Pancreas (tissue), 10 donors: ENCODE measurements at regions not wholly inside any gene's neighbourhood (a gene's known extent, or its start where the extent isn't known, plus 50 kb on each side); places are given as distances from the start of the nearest gene placed in this dataset.
"Not testable (repeated sequence)": the region's sequence is repeated elsewhere in the genome, so short reads cannot be mapped to it uniquely, and the experiment has no call there.

ENCODE experiments used
- ATAC-seq, 4 donors: fragments of 200-7000 bp; cut with Tn5 transposase; one replicate each; pipeline versions ENCODE4 v1.8.0 to v1.9.1; 2020; ENCODE audit warnings: mild to moderate bottlenecking in 4 of 4, moderate library complexity in 4 of 4
- DNase-seq, 6 donors: peaks; one replicate each; pipeline ENCODE4 v3.0.0-alpha.2; 2020
- FAIRE-seq: peaks from 2 replicates; lab custom pipeline; 2012; peaks lifted over from hg19 to GRCh38; lab: Jason Lieb, UNC
- H3K27ac ChIP-seq, 4 donors: fragments of 200-600 bp; sonication (generic); 1 replicate in 3 of 4; 2 replicates in 1 of 4; pipeline versions ENCODE4 v1.5.0 to v1.8.0; 2020
- H3K27me3 ChIP-seq, 4 donors: fragments of 200-600 bp; one replicate each; pipeline ENCODE4 v1.8.0; 2021
- H3K36me3 ChIP-seq, 3 donors: fragments of 200-600 bp; sonication (generic) in 1 of 3; one replicate each; pipeline versions ENCODE4 v1.5.0 to v1.8.0; 2020 to 2021
- H3K4me1 ChIP-seq, 3 donors: fragments of 200-600 bp; one replicate each; pipeline ENCODE4 v1.8.0; 2021
- H3K4me3 ChIP-seq, 4 donors: fragments of 200-600 bp; sonication (generic) in 2 of 4; one replicate each; pipeline versions ENCODE4 v1.5.0 to v1.8.0; 2020 to 2021
- H3K9me3 ChIP-seq, 4 donors: fragments of 200-600 bp; one replicate each; pipeline ENCODE4 v1.8.0; 2021
- WGBS, 2 donors: extraction: QIAGEN DNeasy Blood & Tissue Kit; methylation state at CpG; one replicate each; pipeline ENCODE4 v1.1.7; 2013; 5-methylcytosine and 5-hydroxymethylcytosine counted together
- intact Hi-C, 3 donors: fragments of 100-400 bp; cut with DNase I; formaldehyde crosslinking; loops; one replicate each; pipeline versions ENCODE4 v1.11.1 to v1.14.2; 2022
- TF ChIP-seq, protein P1 (sequence below), 4 donors: fragments of 200-600 bp; sonication (generic) in 3 of 4; IDR thresholded peaks; one replicate each; pipeline versions ENCODE4 v1.5.0 to v1.8.0; 2021; ENCODE audit warnings: antibody characterized with exemption in 4 of 4
- donor health status: healthy with polysubstance abuse.
- donor health status: DM: no; HTN: no; CAD: no; lungs with moderate emphysema.
- donor health status: DM: no; HTN: no; CAD: no.
- donor health status: control.
- donor health status: control.
- donor health status: Bipolar disorder and iron deficiency.
- donor health status: DM: yes; HTN: yes; CAD: no.
- donor health status: DM: no; HTN: no; CAD: no.
- donor health status: DM: no; HTN: no; CAD: no.
- donor health status: DM: yes; HTN: yes; CAD: no.

DNA sequence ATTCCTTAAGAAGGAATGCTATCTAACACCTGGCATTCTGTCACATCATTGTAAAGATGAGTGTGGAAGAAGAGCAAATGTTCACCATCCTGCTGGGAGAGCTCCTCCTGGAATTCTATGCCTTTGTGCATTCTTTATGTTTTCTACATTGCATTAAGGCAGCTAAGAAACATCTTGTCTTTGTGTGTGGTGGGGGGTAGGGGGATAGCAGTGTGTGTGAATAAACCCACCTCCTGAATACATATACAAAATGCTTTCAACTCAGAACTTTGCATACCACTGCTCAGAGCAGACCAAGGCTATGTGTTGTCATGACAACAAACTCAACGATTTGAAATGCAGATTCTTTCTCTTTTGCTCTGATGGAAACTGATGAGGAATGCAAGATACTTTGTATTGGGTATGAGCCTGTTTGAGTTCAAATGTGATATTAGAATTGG is 193.6 kb upstream of the KAZN start:
- 5% methylated on average over 1 of the region's 1 CpG for WGBS, 2 donors
- Histone ChIP-seq H3K4me3 (no peak overlapping the region), H3K27me3 (no peaks in the 10 kb centered on the region), H3K4me1 (no peaks in the 10 kb centered on the region), H3K9me3 (no peaks in the 10 kb centered on the region), H3K36me3 (no peaks in the 10 kb centered on the region), H3K27ac (no peak overlapping the region)
- no peak for ATAC-seq
- no peak for DNase-seq
- TF ChIP-seq, protein P1, sequence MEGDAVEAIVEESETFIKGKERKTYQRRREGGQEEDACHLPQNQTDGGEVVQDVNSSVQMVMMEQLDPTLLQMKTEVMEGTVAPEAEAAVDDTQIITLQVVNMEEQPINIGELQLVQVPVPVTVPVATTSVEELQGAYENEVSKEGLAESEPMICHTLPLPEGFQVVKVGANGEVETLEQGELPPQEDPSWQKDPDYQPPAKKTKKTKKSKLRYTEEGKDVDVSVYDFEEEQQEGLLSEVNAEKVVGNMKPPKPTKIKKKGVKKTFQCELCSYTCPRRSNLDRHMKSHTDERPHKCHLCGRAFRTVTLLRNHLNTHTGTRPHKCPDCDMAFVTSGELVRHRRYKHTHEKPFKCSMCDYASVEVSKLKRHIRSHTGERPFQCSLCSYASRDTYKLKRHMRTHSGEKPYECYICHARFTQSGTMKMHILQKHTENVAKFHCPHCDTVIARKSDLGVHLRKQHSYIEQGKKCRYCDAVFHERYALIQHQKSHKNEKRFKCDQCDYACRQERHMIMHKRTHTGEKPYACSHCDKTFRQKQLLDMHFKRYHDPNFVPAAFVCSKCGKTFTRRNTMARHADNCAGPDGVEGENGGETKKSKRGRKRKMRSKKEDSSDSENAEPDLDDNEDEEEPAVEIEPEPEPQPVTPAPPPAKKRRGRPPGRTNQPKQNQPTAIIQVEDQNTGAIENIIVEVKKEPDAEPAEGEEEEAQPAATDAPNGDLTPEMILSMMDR (IDR thresholded peaks at IDR 0.05), result no peak
- FAIRE-seq, result no peak
- intact Hi-C loops, result no loop called here

DNA sequence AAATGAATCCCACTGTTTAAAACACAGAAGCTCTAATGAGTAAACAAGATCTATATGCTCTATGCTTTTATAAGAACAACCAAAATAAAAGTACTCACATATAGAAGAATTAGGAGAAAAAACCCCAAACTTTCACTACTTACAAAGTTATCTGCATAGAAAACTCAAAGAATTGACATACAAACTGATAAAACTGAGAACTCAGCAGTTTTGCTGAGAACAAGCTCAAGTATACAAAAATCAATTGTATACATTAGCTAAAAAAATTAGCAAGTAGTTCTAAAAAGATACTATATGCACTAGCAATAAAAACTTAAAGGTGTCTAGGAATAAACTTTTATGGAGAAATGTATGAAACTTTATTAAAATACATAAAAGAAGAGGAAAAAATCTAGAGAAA is 186.2 kb upstream of the KAZN start:
- H3K36me3 ChIP-seq, result no peaks in the 10 kb centered on the region
- no peak overlapping the region for H3K27ac ChIP-seq
- no peak for ATAC-seq
- intact Hi-C loops, result no loop called here
- H3K4me3 ChIP-seq, result no peak overlapping the region
- H3K4me1 ChIP-seq, result no peaks in the 10 kb centered on the region
- no peaks in the 10 kb centered on the region for H3K9me3 ChIP-seq
- no peak for FAIRE-seq
- no peaks in the 10 kb centered on the region for H3K27me3 ChIP-seq
- no peak for DNase-seq
- TF ChIP-seq, protein P1 (IDR thresholded peaks at IDR 0.05), result no peak

DNA sequence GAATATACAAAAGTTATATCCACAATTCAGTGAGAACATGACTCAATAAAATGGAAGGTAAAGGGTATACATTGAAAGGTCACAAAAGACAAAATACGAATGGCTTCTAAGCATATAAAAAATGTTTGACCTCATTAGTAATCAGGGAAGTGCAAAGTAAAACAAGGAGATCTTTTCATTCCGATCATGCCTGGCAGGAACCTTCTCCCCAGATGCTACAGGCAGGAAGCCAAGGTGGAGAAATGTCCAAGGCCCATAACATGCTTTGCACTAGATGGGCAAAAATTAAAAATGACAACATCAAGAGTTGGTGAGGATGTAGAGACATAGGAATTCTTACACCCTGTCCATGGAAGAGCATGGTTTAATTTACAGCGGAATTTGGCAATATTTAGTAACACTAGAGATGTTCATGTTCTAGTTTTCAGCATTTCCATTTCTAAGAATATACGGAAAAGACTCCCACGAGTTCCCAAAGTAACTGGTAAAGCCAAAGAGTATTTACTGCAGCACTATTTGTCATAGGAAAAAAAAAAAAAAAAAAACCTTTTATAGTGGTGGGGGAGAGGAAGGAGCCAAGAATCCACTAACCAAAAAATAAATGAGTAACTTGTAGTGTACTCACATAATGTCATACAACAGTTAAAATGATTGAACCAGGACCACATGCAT is 184.5 kb upstream of the KAZN start:
- ATAC-seq (no peak), DNase-seq (no peak), FAIRE-seq (no peak)
- 49 to 54% methylated on average over 5 of the region's 5 CpGs for WGBS, 2 donors
- TF ChIP-seq, protein P1 (IDR thresholded peaks at IDR 0.05), result no peak
- no peak overlapping the region for H3K27ac ChIP-seq
- no peaks in the 10 kb centered on the region for H3K36me3 ChIP-seq
- no peaks in the 10 kb centered on the region for H3K9me3 ChIP-seq
- H3K4me1 ChIP-seq, result no peaks in the 10 kb centered on the region
- no peak overlapping the region for H3K4me3 ChIP-seq
- intact Hi-C loops, result no loop called here
- no peaks in the 10 kb centered on the region for H3K27me3 ChIP-seq

DNA sequence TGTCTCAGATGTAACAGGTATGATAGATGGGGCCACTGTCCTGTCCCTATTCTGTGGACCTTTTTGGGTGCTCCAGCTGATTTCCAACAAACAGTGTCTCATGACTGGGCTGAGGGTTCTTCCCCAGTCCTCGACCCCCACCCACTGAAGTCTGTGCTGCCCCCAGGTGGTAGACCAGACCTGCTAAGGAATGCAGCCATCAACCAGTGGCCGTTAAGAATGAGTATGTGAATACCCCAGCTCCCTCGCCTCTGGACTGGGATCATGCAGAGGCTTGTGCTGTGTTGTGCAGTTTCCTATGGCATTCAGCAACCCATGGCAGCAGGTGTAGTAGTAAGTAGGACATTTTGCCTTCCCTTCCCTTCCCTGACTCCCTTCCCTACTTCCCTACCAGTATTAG is 183.1 kb upstream of the KAZN start:
- ATAC-seq (no peak), DNase-seq (no peak), FAIRE-seq (no peak)
- Histone ChIP-seq H3K27ac (no peak overlapping the region), H3K9me3 (no peaks in the 10 kb centered on the region), H3K36me3 (no peaks in the 10 kb centered on the region), H3K4me1 (no peaks in the 10 kb centered on the region), H3K4me3 (no peak overlapping the region), H3K27me3 (no peaks in the 10 kb centered on the region)
- intact Hi-C loops, result no loop called here
- TF ChIP-seq, protein P1 (IDR thresholded peaks at IDR 0.05), result no peak
- WGBS, 2 donors, result 40 to 58% methylated on average over 3 of the region's 3 CpGs

DNA sequence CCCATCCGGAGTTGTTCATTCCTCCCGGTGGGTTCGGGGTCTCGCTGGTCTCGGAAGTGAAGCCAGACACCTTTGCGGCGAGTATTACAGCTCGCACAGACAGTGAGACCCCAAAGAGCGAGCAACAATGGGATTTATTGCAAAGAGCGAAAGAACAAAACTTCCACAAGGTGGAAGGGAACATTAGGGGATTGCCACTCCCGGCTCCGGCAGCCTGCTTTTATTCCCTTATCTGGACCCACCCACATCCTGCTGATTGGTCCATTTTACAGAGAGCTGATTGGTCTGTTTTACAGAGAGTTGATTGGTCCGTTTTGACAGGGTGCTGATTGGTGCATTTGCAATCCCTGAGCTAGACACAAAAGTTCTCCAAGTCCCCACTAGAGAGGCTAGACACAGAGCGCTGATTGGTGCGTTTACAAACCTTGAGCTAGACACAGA is 178.7 kb upstream of the KAZN start:
- DNase-seq, H3K9me3 ChIP-seq, H3K27me3 ChIP-seq, FAIRE-seq, H3K36me3 ChIP-seq, H3K27ac ChIP-seq, H3K4me1 ChIP-seq, H3K4me3 ChIP-seq, intact Hi-C loops, ATAC-seq: not testable (repeated sequence)
- 78 to 88% methylated on average over 15 of the region's 15 CpGs for WGBS, 2 donors
